ENCODE measurements at regions not wholly inside any gene's neighbourhood (a gene's known extent, or its start where the extent isn't known, plus 50 kb on each side); places are given as distances from the start of the nearest gene placed in this dataset.

DNA sequence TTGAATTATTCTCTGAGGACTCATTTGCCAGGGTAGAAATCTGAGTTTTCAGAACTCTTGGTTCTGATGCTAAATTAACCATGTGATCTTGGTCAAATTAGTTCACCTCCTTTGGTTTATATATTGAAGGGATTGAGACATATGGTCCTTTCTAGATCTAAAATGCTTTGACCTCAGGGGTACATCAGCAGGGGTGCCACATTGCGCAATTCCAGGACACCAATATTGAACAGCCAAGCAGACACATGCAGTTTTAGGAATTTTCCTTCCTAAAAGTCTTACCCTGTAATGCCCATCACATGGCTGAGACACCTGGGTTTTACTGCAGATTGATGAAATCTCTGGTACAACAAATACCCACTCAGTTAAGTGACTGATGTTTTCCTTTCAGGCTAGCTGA, 254.4 kb upstream of the NCAM1 start:
- TF ChIP-seq, protein P1, sequence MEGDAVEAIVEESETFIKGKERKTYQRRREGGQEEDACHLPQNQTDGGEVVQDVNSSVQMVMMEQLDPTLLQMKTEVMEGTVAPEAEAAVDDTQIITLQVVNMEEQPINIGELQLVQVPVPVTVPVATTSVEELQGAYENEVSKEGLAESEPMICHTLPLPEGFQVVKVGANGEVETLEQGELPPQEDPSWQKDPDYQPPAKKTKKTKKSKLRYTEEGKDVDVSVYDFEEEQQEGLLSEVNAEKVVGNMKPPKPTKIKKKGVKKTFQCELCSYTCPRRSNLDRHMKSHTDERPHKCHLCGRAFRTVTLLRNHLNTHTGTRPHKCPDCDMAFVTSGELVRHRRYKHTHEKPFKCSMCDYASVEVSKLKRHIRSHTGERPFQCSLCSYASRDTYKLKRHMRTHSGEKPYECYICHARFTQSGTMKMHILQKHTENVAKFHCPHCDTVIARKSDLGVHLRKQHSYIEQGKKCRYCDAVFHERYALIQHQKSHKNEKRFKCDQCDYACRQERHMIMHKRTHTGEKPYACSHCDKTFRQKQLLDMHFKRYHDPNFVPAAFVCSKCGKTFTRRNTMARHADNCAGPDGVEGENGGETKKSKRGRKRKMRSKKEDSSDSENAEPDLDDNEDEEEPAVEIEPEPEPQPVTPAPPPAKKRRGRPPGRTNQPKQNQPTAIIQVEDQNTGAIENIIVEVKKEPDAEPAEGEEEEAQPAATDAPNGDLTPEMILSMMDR (conservative IDR thresholded peaks at IDR 0.05; ENCODE audit: low read depth, low read length) = no peak
- TF ChIP-seq, protein P2, sequence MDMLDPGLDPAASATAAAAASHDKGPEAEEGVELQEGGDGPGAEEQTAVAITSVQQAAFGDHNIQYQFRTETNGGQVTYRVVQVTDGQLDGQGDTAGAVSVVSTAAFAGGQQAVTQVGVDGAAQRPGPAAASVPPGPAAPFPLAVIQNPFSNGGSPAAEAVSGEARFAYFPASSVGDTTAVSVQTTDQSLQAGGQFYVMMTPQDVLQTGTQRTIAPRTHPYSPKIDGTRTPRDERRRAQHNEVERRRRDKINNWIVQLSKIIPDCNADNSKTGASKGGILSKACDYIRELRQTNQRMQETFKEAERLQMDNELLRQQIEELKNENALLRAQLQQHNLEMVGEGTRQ (IDR thresholded peaks at IDR 0.05; ENCODE audit: low read depth, low read length) = no peak
- TF ChIP-seq RCOR1 (IDR thresholded peaks at IDR 0.05; ENCODE audit: insufficient replicate concordance, low read length) (no peak), MAFK (IDR thresholded peaks at IDR 0.05; ENCODE audit: low read depth, low read length) (no peak), POLR2A (IDR thresholded peaks at IDR 0.05; ENCODE audit: low read depth, low read length) (no peak), RFX5 (IDR thresholded peaks at IDR 0.05; ENCODE audit: low read depth, low read length) (no peak), RAD21 (IDR thresholded peaks at IDR 0.05; ENCODE audit: low read length) (no peak), FOS (IDR thresholded peaks at IDR 0.05; ENCODE audit: low read depth, low read length) (no peak), SMC3 (IDR thresholded peaks at IDR 0.05; ENCODE audit: low read depth, low read length) (no peak)
